ENCODE measurements at regions not wholly inside any gene's neighbourhood (a gene's known extent, or its start where the extent isn't known, plus 50 kb on each side); places are given as distances from the start of the nearest gene placed in this dataset.

DNA sequence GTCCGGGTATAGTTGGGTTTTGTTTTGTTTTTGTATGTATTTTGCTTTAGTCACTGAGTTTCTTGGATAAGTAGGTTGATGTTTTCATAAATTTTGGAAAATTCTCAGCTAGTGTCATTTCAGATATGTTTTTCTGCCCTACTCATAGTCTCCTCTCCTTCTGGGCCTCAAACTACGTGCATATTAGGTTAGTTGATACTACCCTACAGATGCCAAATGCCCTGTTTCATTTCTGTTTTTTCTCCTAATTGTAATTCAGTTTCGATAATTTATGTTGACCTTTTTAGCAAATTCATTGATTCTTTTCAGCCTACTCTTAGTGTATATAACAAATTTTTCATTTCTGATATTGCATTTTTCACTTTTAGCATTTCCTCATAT is 268.6 kb upstream of the RGS18 start (continued):
- TF ChIP-seq, protein P1, sequence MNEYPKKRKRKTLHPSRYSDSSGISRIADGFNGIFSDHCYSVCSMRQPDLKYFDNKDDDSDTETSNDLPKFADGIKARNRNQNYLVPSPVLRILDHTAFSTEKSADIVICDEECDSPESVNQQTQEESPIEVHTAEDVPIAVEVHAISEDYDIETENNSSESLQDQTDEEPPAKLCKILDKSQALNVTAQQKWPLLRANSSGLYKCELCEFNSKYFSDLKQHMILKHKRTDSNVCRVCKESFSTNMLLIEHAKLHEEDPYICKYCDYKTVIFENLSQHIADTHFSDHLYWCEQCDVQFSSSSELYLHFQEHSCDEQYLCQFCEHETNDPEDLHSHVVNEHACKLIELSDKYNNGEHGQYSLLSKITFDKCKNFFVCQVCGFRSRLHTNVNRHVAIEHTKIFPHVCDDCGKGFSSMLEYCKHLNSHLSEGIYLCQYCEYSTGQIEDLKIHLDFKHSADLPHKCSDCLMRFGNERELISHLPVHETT (CRISPR knock-in tag; conservative IDR thresholded peaks at IDR 0.05 in 1 of 2, IDR thresholded peaks at IDR 0.05 in 1 of 2): no peak
- TF ChIP-seq STAT5B (CRISPR knock-in tag; IDR thresholded peaks at IDR 0.05) (no peak), THRAP3 (IDR thresholded peaks at IDR 0.05; ENCODE audit: borderline replicate concordance) (no peak), BRD4 (IDR thresholded peaks at IDR 0.05) (no peak), NFRKB (IDR thresholded peaks at IDR 0.05; ENCODE audit: low read depth) (peak; percentile 2; the same call in 1 of the 2 replicates), TRIM28 (IDR thresholded peaks at IDR 0.05) (no peak), RBM22 (IDR thresholded peaks at IDR 0.05; ENCODE audit: low read depth, low read length, poor library complexity, severe bottlenecking) (no peak), CBX1 (IDR thresholded peaks at IDR 0.05; ENCODE audit: low read depth) (no peak), ASH1L (IDR thresholded peaks at IDR 0.05; ENCODE audit: borderline replicate concordance, low read depth, partially characterized antibody) (no peak), NELFE (IDR thresholded peaks at IDR 0.05; ENCODE audit: insufficient read depth, insufficient read length) (no peak)
- TF ChIP-seq, protein P2, sequence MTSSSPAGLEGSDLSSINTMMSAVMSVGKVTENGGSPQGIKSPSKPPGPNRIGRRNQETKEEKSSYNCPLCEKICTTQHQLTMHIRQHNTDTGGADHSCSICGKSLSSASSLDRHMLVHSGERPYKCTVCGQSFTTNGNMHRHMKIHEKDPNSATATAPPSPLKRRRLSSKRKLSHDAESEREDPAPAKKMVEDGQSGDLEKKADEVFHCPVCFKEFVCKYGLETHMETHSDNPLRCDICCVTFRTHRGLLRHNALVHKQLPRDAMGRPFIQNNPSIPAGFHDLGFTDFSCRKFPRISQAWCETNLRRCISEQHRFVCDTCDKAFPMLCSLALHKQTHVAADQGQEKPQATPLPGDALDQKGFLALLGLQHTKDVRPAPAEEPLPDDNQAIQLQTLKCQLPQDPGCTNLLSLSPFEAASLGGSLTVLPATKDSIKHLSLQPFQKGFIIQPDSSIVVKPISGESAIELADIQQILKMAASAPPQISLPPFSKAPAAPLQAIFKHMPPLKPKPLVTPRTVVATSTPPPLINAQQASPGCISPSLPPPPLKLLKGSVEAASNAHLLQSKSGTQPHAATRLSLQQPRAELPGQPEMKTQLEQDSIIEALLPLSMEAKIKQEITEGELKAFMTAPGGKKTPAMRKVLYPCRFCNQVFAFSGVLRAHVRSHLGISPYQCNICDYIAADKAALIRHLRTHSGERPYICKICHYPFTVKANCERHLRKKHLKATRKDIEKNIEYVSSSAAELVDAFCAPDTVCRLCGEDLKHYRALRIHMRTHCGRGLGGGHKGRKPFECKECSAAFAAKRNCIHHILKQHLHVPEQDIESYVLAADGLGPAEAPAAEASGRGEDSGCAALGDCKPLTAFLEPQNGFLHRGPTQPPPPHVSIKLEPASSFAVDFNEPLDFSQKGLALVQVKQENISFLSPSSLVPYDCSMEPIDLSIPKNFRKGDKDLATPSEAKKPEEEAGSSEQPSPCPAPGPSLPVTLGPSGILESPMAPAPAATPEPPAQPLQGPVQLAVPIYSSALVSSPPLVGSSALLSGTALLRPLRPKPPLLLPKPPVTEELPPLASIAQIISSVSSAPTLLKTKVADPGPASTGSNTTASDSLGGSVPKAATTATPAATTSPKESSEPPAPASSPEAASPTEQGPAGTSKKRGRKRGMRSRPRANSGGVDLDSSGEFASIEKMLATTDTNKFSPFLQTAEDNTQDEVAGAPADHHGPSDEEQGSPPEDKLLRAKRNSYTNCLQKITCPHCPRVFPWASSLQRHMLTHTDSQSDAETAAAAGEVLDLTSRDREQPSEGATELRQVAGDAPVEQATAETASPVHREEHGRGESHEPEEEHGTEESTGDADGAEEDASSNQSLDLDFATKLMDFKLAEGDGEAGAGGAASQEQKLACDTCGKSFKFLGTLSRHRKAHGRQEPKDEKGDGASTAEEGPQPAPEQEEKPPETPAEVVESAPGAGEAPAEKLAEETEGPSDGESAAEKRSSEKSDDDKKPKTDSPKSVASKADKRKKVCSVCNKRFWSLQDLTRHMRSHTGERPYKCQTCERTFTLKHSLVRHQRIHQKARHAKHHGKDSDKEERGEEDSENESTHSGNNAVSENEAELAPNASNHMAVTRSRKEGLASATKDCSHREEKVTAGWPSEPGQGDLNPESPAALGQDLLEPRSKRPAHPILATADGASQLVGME (CRISPR knock-in tag; IDR thresholded peaks at IDR 0.05): no peak
- TF ChIP-seq, protein P3, sequence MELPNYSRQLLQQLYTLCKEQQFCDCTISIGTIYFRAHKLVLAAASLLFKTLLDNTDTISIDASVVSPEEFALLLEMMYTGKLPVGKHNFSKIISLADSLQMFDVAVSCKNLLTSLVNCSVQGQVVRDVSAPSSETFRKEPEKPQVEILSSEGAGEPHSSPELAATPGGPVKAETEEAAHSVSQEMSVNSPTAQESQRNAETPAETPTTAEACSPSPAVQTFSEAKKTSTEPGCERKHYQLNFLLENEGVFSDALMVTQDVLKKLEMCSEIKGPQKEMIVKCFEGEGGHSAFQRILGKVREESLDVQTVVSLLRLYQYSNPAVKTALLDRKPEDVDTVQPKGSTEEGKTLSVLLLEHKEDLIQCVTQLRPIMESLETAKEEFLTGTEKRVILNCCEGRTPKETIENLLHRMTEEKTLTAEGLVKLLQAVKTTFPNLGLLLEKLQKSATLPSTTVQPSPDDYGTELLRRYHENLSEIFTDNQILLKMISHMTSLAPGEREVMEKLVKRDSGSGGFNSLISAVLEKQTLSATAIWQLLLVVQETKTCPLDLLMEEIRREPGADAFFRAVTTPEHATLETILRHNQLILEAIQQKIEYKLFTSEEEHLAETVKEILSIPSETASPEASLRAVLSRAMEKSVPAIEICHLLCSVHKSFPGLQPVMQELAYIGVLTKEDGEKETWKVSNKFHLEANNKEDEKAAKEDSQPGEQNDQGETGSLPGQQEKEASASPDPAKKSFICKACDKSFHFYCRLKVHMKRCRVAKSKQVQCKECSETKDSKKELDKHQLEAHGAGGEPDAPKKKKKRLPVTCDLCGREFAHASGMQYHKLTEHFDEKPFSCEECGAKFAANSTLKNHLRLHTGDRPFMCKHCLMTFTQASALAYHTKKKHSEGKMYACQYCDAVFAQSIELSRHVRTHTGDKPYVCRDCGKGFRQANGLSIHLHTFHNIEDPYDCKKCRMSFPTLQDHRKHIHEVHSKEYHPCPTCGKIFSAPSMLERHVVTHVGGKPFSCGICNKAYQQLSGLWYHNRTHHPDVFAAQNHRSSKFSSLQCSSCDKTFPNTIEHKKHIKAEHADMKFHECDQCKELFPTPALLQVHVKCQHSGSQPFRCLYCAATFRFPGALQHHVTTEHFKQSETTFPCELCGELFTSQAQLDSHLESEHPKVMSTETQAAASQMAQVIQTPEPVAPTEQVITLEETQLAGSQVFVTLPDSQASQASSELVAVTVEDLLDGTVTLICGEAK (IDR thresholded peaks at IDR 0.05): peak; percentile 25; the same call in 1 of the 2 replicates
- TF ChIP-seq, protein P3 (CRISPR knock-in tag; IDR thresholded peaks at IDR 0.05): no peak
